NCI-H2081 (cell line): ENCODE measurements at regions not wholly inside any gene's neighbourhood (a gene's known extent, or its start where the extent isn't known, plus 50 kb on each side); places are given as distances from the start of the nearest gene placed in this dataset.

Experiments used
- DNase-seq, 2 experiments: peaks; one replicate each; lab custom pipeline; 2025; lab: John Stamatoyannopoulos, UW

- DNase-seq = no peak
Measured at GRCh38 chr3:147939425-147939824, 530.3 kb downstream of the ZIC1 start.

GRCh38 chr3:147939839-147940238 lies 530.7 kb downstream of the ZIC1 start:
- DNase-seq = no peak

DNA sequence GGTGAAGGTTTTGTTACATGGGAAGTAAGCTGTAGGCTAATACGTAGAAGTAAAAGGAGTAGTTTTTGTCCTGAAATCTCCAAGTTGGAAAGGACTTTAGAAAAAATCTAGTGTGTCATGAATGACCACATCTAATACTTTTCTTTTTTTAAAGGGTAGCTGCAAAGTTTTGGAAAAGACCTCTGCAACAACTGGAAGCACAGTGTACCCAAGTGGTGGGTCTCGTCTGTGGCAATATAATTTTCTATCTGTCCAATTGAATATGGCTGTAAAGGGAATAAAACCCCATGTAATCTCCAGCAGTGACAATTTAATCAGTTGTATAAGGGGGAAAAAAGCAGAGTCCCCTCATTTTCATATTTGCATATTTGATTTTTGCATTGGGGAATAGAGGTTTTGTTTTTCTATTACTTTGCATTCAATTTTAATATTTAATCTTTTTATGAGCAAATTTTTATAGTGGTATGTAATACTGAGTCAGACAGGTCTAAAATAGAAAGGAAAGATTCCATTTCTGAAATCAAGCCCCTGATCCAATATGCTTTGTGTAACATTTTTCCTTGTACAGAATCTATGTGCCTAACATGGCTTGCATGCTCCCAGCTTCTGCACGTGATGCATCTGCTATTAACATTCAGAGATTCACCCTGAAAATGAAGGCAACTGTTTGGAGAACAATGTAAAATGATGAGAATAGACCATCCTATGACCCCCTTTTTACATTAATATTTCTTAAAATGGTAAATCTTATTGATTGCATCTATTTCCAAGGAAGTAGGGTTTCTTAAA lies 531.4 kb downstream of the ZIC1 start:
- DNase-seq = no peak

- DNase-seq = no peak
Measured at GRCh38 chr3:147941969-147942368, 532.8 kb downstream of the ZIC1 start.

DNA sequence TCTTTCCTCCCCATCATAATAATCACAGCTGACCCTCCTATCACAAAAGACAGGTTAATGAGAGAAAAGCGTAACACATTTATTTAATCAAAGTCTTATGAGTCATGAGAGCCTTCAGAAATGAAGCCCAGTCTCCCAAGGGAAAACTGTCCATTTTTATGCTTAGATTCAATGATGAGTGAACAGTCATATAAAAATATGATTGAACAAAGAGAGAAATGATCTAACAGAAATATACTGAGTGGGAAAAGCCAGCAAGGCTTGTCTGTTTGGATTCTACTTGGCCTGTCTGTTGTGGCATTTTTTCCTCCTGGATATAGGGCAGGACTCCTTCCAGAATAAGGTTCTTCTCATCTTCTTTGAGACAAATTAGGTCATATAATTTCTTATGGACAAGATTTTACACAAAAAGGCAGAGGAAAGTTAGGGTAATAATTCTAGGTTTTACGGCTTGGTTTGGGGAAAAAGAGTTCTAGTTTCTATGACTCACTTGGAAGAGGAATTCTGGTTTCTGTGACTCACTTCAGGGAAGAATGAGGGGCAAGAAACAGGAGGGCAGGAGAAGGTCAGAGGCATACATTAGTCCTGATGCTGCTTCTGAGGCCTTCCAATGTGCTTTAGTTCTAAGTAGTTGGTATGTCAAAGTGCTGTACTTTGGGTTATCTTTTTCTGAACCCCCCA lies 534.2 kb downstream of the ZIC1 start:
- DNase-seq = no peak

- peak; percentile 26 to 54 for DNase-seq
Measured at GRCh38 chr3:147945968-147946519, 536.9 kb downstream of the ZIC1 start.

DNA sequence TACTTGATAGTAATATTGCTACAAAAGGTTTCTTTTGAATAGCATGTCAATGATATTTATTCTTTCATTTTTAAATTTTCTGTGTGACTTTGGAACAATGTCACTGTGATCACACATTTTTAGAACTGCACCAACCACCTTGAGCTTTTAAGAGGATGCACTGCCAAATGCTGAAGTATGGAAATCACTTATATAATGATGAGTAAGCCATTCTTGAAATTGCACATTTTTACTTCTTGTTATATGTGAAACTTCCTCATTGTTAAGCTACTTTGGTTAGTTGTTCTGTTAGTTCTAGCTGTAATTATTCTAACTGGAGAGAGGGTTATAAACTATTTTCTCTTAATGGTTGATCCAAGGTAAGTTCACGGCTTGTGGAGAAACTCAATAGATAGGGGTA lies 547.5 kb downstream of the ZIC1 start:
- no peak for DNase-seq

DNA sequence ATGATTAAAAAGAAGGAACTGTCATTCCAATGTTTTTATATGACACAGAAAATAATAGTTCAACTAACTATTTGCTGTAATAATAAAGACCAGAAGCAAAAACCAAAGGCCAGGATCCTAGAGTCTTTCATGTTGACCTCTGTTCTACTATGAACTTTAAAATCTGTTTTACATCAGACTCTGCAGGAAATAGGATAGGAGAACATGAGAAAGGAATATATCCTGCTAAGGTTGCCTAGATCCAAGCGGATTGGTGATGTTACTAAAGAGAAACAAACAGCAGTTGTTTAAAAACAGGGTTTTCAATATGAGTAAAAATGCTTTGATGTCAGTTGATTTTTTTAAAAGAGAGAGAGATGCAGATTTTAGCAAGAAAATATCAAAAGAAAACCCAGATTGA lies 549.6 kb downstream of the ZIC1 start:
- no peak for DNase-seq

DNA sequence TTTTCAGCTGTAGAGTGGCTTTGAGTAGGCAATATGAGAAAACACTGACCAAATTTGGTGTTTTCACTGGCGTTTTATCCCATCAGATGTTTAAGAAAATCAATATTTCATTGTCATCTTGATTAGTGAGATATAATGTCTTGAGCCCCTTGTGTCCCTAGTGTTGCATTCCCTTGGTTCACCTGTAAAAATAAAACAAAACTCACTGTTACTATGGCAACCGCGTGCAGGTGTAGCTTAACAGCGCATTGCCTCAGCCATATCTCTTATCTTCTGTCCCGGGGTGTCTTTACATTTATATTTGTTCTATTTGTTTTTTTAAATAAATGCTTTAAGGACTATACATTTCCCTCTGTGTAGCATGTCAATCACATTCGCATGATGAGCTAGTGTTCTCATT lies 551.6 kb downstream of the ZIC1 start:
- no peak for DNase-seq

GRCh38 chr3:147962408-147963164 lies 553.4 kb downstream of the ZIC1 start:
- no peak for DNase-seq

DNA sequence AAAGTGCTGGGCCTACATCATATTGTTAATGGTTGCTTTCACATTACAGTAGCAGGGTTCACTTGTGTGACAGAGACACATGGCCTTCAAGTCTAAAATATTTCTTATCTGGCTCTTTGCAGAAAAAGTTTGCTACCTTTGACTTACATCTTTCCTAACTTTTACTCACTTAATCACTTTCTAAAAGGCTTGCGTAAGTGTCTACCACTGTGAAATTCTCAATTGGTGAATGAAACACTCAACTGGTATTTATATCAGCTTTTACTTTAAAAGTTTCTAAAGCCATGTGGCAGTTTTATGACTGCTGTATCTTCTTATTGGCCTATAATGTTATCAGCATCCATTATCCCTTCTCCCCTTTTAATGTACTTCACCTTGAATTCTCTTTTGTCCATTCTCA lies 554.5 kb downstream of the ZIC1 start:
- no peak for DNase-seq

DNA sequence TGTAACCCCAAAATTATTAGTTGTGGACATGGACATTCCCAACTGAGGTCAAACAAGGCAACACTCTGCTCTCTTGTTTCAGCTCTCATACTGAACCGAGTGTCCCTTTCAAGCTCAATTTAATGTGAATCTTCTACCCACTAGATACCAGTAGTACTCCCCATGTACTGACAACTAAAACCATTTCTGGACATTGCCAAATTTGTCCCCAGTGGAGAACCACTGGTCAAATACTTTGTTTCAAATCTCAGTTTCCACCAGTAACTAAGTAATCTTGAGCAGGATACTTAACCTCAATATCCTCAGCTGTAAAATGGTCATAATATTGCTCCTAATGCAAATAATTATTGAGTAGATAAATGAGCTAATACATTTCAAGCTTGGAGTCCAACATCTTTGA lies 566.0 kb downstream of the ZIC1 start:
- no peak for DNase-seq

DNA sequence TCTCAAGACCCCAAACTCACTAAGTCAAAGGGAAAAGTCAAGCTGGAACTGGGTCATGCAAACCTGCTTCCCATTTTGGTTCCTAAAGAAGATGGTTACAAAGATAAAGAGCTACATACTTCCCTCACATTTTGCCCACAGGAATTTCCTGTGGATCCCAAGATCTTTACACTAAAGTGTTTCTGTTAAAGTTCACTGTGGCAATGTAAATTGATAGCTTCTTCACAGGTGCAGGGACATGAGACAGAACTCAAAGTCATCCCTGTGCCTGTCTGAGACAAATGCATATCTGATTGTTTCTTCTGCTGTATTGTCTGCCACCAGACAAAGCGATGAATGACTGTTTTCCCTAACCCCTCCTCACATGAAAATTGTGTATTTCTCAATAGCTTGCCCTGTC lies 567.8 kb downstream of the ZIC1 start:
- DNase-seq = no peak

DNA sequence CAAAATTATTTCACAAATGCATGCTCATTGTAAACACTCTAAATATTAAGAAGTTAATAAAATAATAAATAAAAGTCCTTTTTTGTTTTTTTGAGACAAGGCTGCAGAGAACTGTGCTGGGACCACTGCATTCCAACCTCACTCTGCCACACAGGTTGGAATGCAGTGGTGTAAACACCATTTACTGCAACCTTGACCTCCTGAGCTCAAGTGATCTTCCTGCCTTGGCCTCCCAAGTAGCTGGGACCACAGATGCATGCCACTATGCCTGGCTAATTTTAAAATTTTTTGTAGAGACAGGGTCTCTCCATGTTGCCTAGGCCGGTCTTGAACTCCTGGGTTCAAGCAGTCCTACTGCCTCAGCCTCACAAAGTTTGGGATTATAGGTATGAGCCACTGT lies 578.4 kb downstream of the ZIC1 start:
- DNase-seq = no peak

- no peak for DNase-seq
Measured at GRCh38 chr3:147989344-147989743, 580.2 kb downstream of the ZIC1 start.

DNA sequence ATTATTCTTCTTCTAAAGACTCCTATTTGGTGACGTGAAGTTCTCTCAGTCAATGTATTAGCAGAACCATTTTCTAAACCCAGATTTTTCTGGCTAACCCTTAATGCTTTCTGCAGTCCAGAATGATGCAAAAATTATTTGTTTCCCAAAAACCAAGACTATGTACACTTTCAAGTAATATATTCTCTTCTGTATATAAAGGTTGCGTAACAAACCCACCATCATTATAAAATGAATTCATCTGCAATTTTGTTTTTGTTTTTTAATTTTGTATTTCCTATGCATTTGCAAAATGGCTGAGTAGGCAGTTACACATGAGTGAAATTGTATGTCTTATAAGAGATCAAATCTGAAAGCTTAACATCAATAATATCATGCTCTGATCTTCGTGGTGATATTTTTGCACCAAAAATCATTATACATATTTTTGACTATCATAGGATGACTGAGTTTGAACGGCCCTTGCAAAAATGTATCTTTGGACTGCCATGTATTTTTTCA lies 593.6 kb downstream of the ZIC1 start:
- DNase-seq = no peak

- no peak for DNase-seq
Measured at GRCh38 chr3:148004331-148004730, 595.2 kb downstream of the ZIC1 start.

GRCh38 chr3:148005456-148005855 lies 596.3 kb downstream of the ZIC1 start:
- DNase-seq = peak in 1 of 2 experiments; percentile 8

GRCh38 chr3:148006508-148006907 lies 597.3 kb downstream of the ZIC1 start:
- DNase-seq = no peak

DNA sequence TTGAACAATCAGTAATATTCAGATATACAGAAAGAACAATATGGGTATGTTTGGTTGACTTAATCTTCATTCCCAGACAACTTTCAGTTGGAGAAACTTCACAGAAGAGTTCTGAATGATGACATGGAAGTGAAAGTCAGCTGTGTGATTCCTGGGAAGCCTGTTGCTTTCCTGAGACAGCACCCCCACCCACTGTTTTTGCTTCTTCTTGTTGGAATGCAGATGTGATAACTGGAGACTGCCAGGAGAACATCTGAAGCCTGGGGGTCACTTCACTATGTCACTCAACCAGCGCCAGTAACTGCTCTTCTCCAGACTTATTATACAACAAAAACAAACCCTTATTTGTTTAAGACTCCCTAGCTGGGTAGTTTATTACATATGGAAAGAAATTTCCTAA lies 599.4 kb downstream of the ZIC1 start:
- no peak for DNase-seq

DNA sequence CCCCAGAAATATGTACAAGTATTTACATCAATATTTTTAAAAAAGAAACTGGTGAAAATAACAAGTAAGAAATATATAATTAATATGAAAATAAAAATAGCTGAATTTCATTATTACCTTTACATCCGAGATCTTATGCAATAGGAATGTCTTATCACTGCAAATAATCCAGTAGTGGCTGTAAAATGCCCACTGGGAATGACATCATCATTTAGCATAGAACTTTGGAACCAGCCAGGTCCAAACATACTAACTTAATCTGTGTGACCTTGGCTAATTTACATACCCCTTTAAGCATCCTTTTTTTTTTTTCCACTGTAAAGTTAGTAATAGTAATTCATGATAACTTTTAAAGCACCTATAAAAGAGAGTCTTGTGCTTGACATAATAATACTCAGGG lies 611.7 kb downstream of the ZIC1 start:
- no peak for DNase-seq

DNA sequence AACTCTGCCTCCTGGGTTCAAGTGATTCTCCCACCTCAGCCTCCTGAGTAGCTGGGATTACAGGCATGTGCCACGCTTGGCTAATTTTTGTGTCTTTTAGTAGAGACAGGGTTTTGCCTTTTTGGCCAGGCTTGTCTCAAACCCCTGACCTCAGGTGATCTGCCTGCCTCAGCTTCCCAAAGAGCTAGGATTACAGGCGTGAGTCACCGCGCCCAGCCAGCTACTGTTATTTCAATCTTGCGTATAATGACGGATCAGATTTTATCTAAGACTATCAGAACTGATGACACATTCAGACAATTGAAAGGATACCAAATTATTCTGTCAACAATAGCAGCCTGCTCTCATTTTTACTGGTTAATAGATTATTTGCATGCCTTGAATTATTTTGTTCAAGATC lies 612.2 kb downstream of the ZIC1 start:
- no peak for DNase-seq

DNA sequence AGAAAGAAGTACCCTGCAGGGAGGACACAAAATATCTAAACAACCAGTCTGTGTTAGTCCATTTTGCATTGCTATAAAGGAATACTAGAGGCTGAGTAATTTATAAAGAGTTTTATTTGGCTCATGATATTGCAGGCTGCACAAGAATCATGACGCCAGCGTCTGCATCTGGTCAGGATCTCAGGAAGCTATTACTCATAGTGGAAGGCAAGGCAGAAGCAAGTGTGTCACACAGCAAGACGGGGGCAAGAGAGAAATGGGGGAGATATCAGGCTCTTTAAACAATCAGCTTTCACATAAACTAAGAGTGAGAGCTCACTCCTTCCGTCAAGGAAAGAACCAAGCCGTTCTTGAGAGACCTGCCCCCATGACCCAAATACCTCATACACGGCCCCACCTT lies 614.8 kb downstream of the ZIC1 start:
- DNase-seq = no peak
